K562 (cell line): ENCODE measurements at regions not wholly inside any gene's neighbourhood (a gene's known extent, or its start where the extent isn't known, plus 50 kb on each side); places are given as distances from the start of the nearest gene placed in this dataset.

ENCODE experiments used
- ATAC-seq: fragments of 200-7000 bp; cut with Tn5 transposase; 3 replicates; pipeline ENCODE4 v1.9.1; 2020; ENCODE audit warnings: moderate library complexity
- BruUV-seq: library from RNA; stranded (reverse); fragments of 400-500 nt; replicated peaks from 2 replicates; lab custom pipeline; 2021; lab: Mats Ljungman, UMichigan
- CTCF ChIA-PET: fragments of 300-600 bp; formaldehyde crosslinking; extraction: SDS; loops from one replicate; lab custom pipeline; 2021; ENCODE audit warnings: low intra/inter-chr PET ratio; lab: Yijun Ruan, JAX
- POLR2A ChIA-PET: fragments of 300-600, 350-650 bp; sonication (Branson Sonifier 250); formaldehyde crosslinking; extraction: SDS; loops from one replicate; lab custom pipeline; 2021; ENCODE audit warnings: antibody characterized with exemption, inconsistent platforms; lab: Yijun Ruan, JAX
- DNase-seq, 4 experiments: peaks; one replicate each; pipeline versions ENCODE4 v3.0.0 to v3.0.0-alpha.2; 2011 to 2018; ENCODE audit warnings: low spot score in 3 of 4, mixed read lengths in 3 of 4; ENCODE audit errors: extremely low read depth in 1 of 4
- FAIRE-seq: peaks from 2 replicates; lab custom pipeline; 2011; peaks lifted over from hg19 to GRCh38; lab: Jason Lieb, UNC
- H2AFZ ChIP-seq: 2 replicates; pipeline ENCODE4 v1.6.0; 2011; ENCODE audit warnings: low read depth, low read length, control low read depth, inconsistent platforms
- H3K27ac ChIP-seq: fragments of 200-600 bp; 3 replicates; pipeline ENCODE4 v1.8.0; 2011; ENCODE audit warnings: low read depth, mild to moderate bottlenecking, control low read depth, inconsistent platforms, low read length, moderate library complexity, mixed read lengths; ENCODE audit errors: extremely low read depth
- H3K27me3 ChIP-seq, 2 experiments: fragments of 300-600 bp in 1 of 2; 2 replicates in 1 of 2; 3 replicates in 1 of 2; pipeline versions ENCODE4 v1.6.0 to v1.8.0; 2011; ENCODE audit warnings: inconsistent platforms in 2 of 2, low read length in 2 of 2, mild to moderate bottlenecking in 1 of 2, mixed read lengths in 1 of 2, moderate library complexity in 1 of 2; ENCODE audit not compliant: control insufficient read depth in 2 of 2, insufficient read depth in 2 of 2
- H3K36me3 ChIP-seq: fragments of 300-600 bp; 3 replicates; pipeline ENCODE4 v1.8.0; 2011; ENCODE audit warnings: mild to moderate bottlenecking, low read length, inconsistent platforms; ENCODE audit not compliant: control insufficient read depth, insufficient read depth
- H3K4me1 ChIP-seq, 2 experiments: fragments of 200-600 bp in 1 of 2; replicated peaks in 1 of 2; 2 replicates in 1 of 2; 3 replicates in 1 of 2; pipeline versions ENCODE4 v1.5.1 to v1.8.0; 2011; ENCODE audit warnings: inconsistent platforms in 2 of 2, low read length in 2 of 2, mild to moderate bottlenecking in 1 of 2, mixed read lengths in 1 of 2, moderate library complexity in 1 of 2; ENCODE audit not compliant: control insufficient read depth in 2 of 2, insufficient read depth in 2 of 2
- H3K4me2 ChIP-seq: 2 replicates; pipeline ENCODE4 v1.6.1; 2011; ENCODE audit warnings: low read length, control low read depth, inconsistent platforms, mixed read lengths; ENCODE audit not compliant: insufficient read depth
- H3K4me3 ChIP-seq: fragments of 200-600 bp; sonication (generic), shearing (Covaris generic); 2 replicates; pipeline ENCODE4 v1.5.1; 2016; ENCODE audit warnings: control low read depth, inconsistent platforms
- H3K79me2 ChIP-seq: fragments of 200-600 bp; 3 replicates; pipeline ENCODE4 v1.8.0; 2011; ENCODE audit warnings: low read length, inconsistent platforms; ENCODE audit not compliant: control insufficient read depth, insufficient read depth
- H3K9ac ChIP-seq, 2 experiments: 2 replicates each; pipeline versions ENCODE4 v1.6.0 to v1.6.1; 2011; ENCODE audit warnings: low read depth in 2 of 2, low read length in 2 of 2, control low read depth in 1 of 2, inconsistent platforms in 1 of 2, mild to moderate bottlenecking in 1 of 2, mixed read lengths in 1 of 2; ENCODE audit not compliant: insufficient read depth in 1 of 2
- H3K9me1 ChIP-seq: one replicate; pipeline ENCODE4 v1.6.0; 2011; ENCODE audit warnings: inconsistent platforms, mild to moderate bottlenecking, low read length, moderate library complexity; ENCODE audit not compliant: control insufficient read depth, insufficient read depth
- H3K9me3 ChIP-seq: replicated peaks from 2 replicates; pipeline ENCODE4 v1.5.1; 2011; ENCODE audit warnings: low read depth, low read length, inconsistent platforms; ENCODE audit not compliant: control insufficient read depth, insufficient read depth
- H4K20me1 ChIP-seq: replicated peaks from 2 replicates; pipeline ENCODE4 v1.6.1; 2011; ENCODE audit warnings: low read length, inconsistent platforms, mixed read lengths; ENCODE audit not compliant: control insufficient read depth, insufficient read depth
- BRF1 ChIP-seq: IDR thresholded peaks from 3 replicates; pipeline ENCODE4 v1.6.1; 2011; ENCODE audit warnings: borderline replicate concordance, mild to moderate bottlenecking; ENCODE audit not compliant: insufficient read length; ENCODE audit errors: extremely low read depth
- EGR1 ChIP-seq: fragments of 450-650 bp; conservative IDR thresholded peaks from 2 replicates; pipeline ENCODE4 v1.6.1; 2017; ENCODE audit warnings: mild to moderate bottlenecking
- ETV5 ChIP-seq: sonication (generic); formaldehyde crosslinking; IDR thresholded peaks from 2 replicates; pipeline ENCODE4 v1.4.0; 2020; ENCODE audit warnings: low read depth, mild to moderate bottlenecking, missing genetic modification reagents
- FOXM1 ChIP-seq, 2 experiments: fragments of 450-650 bp in 1 of 2; sonication (generic) in 1 of 2; formaldehyde crosslinking in 1 of 2; IDR thresholded peaks; 2 replicates each; pipeline versions ENCODE4 v1.6.1 to v1.9.0; 2017 to 2022; ENCODE audit warnings: low read depth in 2 of 2, mild to moderate bottlenecking in 2 of 2, missing genetic modification reagents in 1 of 2, moderate library complexity in 1 of 2
- HDAC2 ChIP-seq: fragments of 450-650 bp; IDR thresholded peaks from 2 replicates; pipeline ENCODE4 v1.6.1; 2016; ENCODE audit warnings: mild to moderate bottlenecking
- KLF6 ChIP-seq: fragments of 250-450 bp; sonication (Bioruptor Pico); IDR thresholded peaks from 2 replicates; pipeline ENCODE4 v1.4.0; 2020; ENCODE audit warnings: mild to moderate bottlenecking, moderate library complexity, borderline replicate concordance
- MCM2 ChIP-seq: fragments of 450-650 bp; IDR thresholded peaks from 2 replicates; pipeline ENCODE4 v1.6.1; 2017; ENCODE audit warnings: low read depth, mild to moderate bottlenecking
- PHF21A ChIP-seq: fragments of 450-650 bp; IDR thresholded peaks from 2 replicates; pipeline ENCODE4 v1.6.1; 2017; ENCODE audit warnings: low read depth, borderline replicate concordance
- RBM39 ChIP-seq: fragments of 200-400 bp; formaldehyde crosslinking; optimal IDR thresholded peaks from 2 replicates; pipeline ENCODE3; 2018; ENCODE audit warnings: low read depth, low read length
- RHOXF2B ChIP-seq: fragments of 250-450 bp; sonication (Bioruptor Pico); conservative IDR thresholded peaks from 2 replicates; pipeline ENCODE4 v1.5.1; 2021
- SP1 ChIP-seq: sonication (generic); formaldehyde crosslinking; IDR thresholded peaks from 2 replicates; pipeline ENCODE4 v1.8.1; 2022; ENCODE audit warnings: mild to moderate bottlenecking, missing genetic modification reagents
- TBL1XR1 ChIP-seq, 2 experiments: IDR thresholded peaks; 2 replicates each; pipeline ENCODE4 v1.6.1; 2012; ENCODE audit warnings: improper control_type of control experiment in 2 of 2, low read length in 2 of 2, mild to moderate bottlenecking in 1 of 2
- ZC3H4 ChIP-seq: sonication (generic); formaldehyde crosslinking; IDR thresholded peaks from 2 replicates; pipeline ENCODE4 v1.9.0; 2021; ENCODE audit warnings: missing genetic modification reagents, borderline replicate concordance
- ZNF707 ChIP-seq: fragments of 250-450 bp; sonication (Bioruptor Pico); conservative IDR thresholded peaks from 2 replicates; pipeline ENCODE4 v1.8.0; 2022; ENCODE audit warnings: inconsistent platforms, mild to moderate bottlenecking, moderate library complexity
- WGBS: fragments of 100-300 bp; shearing (Covaris generic); methylation state at CpG from one replicate; pipeline ENCODE4 v1.1.6; 2016; ENCODE audit warnings: low coverage, mixed read lengths; ENCODE audit not compliant: insufficient coverage; ENCODE audit errors: missing lambda C conversion rate; 5-methylcytosine and 5-hydroxymethylcytosine counted together
- in situ Hi-C: fragments of 300-500 bp; cut with MboI; formaldehyde crosslinking; loops from 4 replicates; pipeline ENCODE4 v1.15.0; 2018; ENCODE audit warnings: inconsistent platforms, mixed read lengths
- intact Hi-C: fragments of 100-400 bp; cut with micrococcal nuclease; formaldehyde crosslinking; loops from 2 replicates; pipeline ENCODE4 v1.14.2; 2022
- TF ChIP-seq, protein P1 (sequence below): fragments of 250-450 bp; sonication (Bioruptor Pico); IDR thresholded peaks from 2 replicates; pipeline ENCODE4 v1.5.1; 2021; ENCODE audit warnings: mild to moderate bottlenecking

DNA sequence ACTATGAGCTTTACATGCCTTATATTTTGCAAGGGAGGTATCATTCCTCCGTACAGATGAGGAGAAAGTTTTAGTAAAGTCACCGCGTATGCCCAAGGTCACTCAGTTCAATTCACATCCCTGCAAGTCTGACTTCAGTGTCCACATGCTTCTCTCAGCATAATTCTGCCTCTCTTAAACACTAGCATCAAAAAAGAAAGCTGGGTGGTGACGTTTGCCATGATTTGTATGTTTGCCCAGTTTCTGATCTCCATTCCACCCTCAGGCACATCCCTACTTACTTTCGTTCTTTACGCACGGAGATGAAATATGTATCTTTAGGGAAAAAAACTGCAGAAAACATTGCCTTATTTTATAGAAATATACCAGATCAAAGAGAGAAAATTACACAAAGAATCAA lies 129.2 kb upstream of the PTPRM start:
- Histone ChIP-seq H3K9me3 (no peaks in the 10 kb centered on the region), H3K27ac (no peak overlapping the region), H3K27me3 (peaks cover 3 to 6% of the 10 kb centered on the region in 2 experiments; a peak in 1 of 5 replicates), H3K4me3 (no peak overlapping the region), H3K9me1 (no peaks in the 10 kb centered on the region), H3K79me2 (no peaks in the 10 kb centered on the region), H3K36me3 (no peaks in the 10 kb centered on the region), H3K9ac (no peak overlapping the region), H3K4me1 (no peaks in the 10 kb centered on the region; a peak in 1 of 5 replicates), H2AFZ (no peak overlapping the region), H3K4me2 (no peak overlapping the region), H4K20me1 (no peaks in the 10 kb centered on the region)
- intact Hi-C loops, result no loop called here
- POLR2A ChIA-PET, result no interaction called here
- BruUV-seq, result no TSS peak
- WGBS, result 8% methylated on average over 6 of the region's 7 CpGs
- TF ChIP-seq PHF21A (no peak), ETV5 (CRISPR knock-in tag) (no peak), EGR1 (no peak), ZC3H4 (no peak), ZNF707 (CRISPR knock-in tag) (no peak), FOXM1 (IDR thresholded peaks at IDR 0.05; ENCODE audit: low read depth) (no peak), FOXM1 (CRISPR knock-in tag; IDR thresholded peaks at IDR 0.05; ENCODE audit: low read depth) (no peak), TBL1XR1 (IDR thresholded peaks at IDR 0.05; ENCODE audit: low read length in 2 of 2) (no peak), RBM39 (no peak), MCM2 (no peak), KLF6 (CRISPR knock-in tag) (no peak), RHOXF2B (CRISPR knock-in tag) (no peak), BRF1 (no peak), SP1 (CRISPR knock-in tag) (no peak), HDAC2 (no peak)
- TF ChIP-seq, protein P1, sequence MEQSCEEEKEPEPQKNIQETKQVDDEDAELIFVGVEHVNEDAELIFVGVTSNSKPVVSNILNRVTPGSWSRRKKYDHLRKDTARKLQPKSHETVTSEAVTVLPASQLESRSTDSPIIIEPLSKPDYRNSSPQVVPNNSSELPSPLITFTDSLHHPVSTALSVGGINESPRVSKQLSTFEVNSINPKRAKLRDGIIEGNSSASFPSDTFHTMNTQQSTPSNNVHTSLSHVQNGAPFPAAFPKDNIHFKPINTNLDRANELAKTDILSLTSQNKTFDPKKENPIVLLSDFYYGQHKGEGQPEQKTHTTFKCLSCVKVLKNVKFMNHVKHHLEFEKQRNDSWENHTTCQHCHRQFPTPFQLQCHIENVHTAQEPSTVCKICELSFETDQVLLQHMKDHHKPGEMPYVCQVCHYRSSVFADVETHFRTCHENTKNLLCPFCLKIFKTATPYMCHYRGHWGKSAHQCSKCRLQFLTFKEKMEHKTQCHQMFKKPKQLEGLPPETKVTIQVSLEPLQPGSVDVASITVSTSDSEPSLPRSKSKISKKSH (CRISPR knock-in tag), result no peak
- ATAC-seq (no peak), DNase-seq (no peak), FAIRE-seq (no peak)
- in situ Hi-C loops, result no loop called here
- CTCF ChIA-PET, result no interaction called here
